ENCODE measurements at regions not wholly inside any gene's neighbourhood (a gene's known extent, or its start where the extent isn't known, plus 50 kb on each side); places are given as distances from the start of the nearest gene placed in this dataset.
A peak's percentile ranks its signal among the peaks of the same experiment; 100 is the strongest.

DNA sequence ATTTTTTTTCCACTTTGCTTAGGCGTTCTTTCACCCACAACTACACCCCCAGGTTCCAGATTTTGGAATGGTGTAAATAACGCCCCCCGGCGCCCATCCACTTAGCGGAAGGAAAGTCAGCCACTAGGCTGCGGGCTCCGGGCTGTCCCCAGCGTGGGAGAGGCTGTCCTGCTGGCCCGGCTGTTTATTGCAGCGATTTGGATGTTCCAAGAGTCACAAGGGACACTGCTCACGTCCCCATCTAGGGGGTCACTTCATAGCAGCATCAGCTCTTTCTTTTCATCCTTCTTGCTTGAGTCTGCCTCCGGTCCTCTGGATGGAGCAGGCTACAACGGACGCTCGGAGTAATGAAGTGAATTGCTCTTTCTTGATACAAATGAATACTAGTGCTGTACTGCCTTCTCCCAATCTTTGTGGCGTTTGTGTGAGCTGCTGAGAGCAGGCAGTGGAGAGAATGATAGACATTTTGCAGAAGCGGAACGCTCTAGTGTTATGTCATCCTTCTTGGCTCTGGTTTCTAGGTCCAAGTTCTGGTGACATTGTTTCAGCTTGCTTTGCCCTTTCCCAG is 50.7 kb upstream of the PAIP2B start:
- ATAC-seq (peak; percentile 80 to 81), DNase-seq (peak; percentile 83 to 90)
- peak overlapping the region; percentile 90 to 96 (median 94) for H3K27ac ChIP-seq
- H3K36me3 ChIP-seq, result no peaks in the 10 kb centered on the region
- H3K4me1 ChIP-seq, result peaks cover 39 to 44% of the 10 kb centered on the region in 2 donors
- H3K27me3 ChIP-seq, result no peaks in the 10 kb centered on the region
- in situ Hi-C loops (cut with MboI; ENCODE audit: low sequenced_read_pairs in 4 of 4), result loop anchor here in 1 of 4 donors (5.0 kb wide), 1 partner anchor 40 kb away; no protein-coding TSS in a partner anchor
- no peaks in the 10 kb centered on the region for H3K9me3 ChIP-seq
- peak overlapping the region; percentile 67 to 80 (median 72) for H3K4me3 ChIP-seq
- TF ChIP-seq POLR2A (IDR thresholded peaks at IDR 0.05), result peak; percentile 58 to 66
- TF ChIP-seq CTCF (IDR thresholded peaks at IDR 0.05 in 4 of 5, conservative IDR thresholded peaks at IDR 0.05 in 1 of 5), result peak; percentile 57 to 86 (median 65)
- intact Hi-C loops (cut with DNase I; ENCODE audit: low total_unique reads), result loop anchor here (1.0 to 5.0 kb wide), 2 partner anchors 53 to 175 kb away; partner anchors contain the start of gene DYSF

- intact Hi-C loops (cut with DNase I; ENCODE audit: low total_unique reads), result loop anchor here (1.0 to 5.0 kb wide), 2 partner anchors 53 to 175 kb away; partner anchors contain the start of gene DYSF
- H3K36me3 ChIP-seq, result no peaks in the 10 kb centered on the region
- peaks cover 34 to 39% of the 10 kb centered on the region in 2 donors for H3K4me1 ChIP-seq
- no peak for DNase-seq
- no peak for TF ChIP-seq CTCF (IDR thresholded peaks at IDR 0.05 in 4 of 5, conservative IDR thresholded peaks at IDR 0.05 in 1 of 5)
- TF ChIP-seq POLR2A (IDR thresholded peaks at IDR 0.05), result no peak
- peak overlapping the region; percentile 90 to 96 (median 94) for H3K27ac ChIP-seq
- no peaks in the 10 kb centered on the region for H3K27me3 ChIP-seq
- in situ Hi-C loops (cut with MboI; ENCODE audit: low sequenced_read_pairs in 4 of 4), result loop anchor here in 1 of 4 donors (5.0 kb wide), 1 partner anchor 40 kb away; no protein-coding TSS in a partner anchor
- ATAC-seq, result peak; percentile 47 to 57
- peak overlapping the region; percentile 67 to 80 (median 72) for H3K4me3 ChIP-seq
- H3K9me3 ChIP-seq, result no peaks in the 10 kb centered on the region
These were observed 50.2 kb upstream of the PAIP2B start for GRCh38 chr2:71277147-71277475.

DNA sequence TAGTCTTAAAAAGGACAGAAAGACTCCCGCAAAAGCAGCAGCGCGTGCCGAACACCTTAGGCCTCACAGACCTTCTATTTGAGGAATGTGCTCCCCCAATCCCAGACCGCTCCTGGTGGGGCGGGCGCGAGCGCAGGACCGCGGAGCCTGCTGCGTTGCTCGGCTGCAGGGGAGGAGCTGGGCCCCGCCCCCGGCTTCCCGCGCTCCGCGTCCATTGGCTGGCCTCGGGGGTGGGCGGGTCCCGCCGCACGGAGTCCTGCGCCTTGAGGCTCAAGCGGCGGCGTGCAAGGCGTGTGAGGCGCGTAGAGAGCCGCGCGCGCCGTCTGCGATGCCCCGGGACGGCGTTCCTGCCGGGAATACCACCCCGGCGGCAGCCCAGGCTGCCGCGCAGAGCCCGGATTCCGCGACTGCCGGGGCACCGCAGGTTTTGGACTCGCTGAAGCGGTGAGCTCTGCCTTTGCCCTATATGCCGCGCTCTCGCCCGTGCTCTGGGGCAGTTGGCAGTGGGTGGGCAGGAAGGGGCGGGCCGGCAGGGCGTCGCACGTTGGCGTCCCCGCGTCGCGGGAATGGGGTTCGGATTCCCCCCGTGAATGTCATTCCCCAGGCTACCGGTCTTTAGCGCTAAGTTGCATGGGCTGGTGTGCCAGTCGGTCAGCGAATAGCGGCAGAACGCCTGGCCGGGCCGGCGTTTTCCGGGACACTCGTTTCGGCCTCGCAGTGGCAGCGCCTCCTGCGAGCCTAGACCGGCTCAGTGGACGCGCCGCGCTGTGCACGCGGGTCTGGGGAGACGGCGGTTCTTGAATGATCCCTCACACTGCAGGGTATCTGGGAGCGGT is 49.6 kb upstream of the PAIP2B start:
- peak overlapping the region; percentile 67 to 80 (median 72) for H3K4me3 ChIP-seq
- TF ChIP-seq POLR2A (IDR thresholded peaks at IDR 0.05) (peak; percentile 96 to 99), CTCF (IDR thresholded peaks at IDR 0.05 in 4 of 5, conservative IDR thresholded peaks at IDR 0.05 in 1 of 5) (peak in 2 of 5 experiments; percentile 11 to 20)
- no peaks in the 10 kb centered on the region for H3K27me3 ChIP-seq
- H3K9me3 ChIP-seq, result no peaks in the 10 kb centered on the region
- no peaks in the 10 kb centered on the region for H3K36me3 ChIP-seq
- ATAC-seq (peak; percentile 73), DNase-seq (peak; percentile 84 to 90)
- in situ Hi-C loops (cut with MboI; ENCODE audit: low sequenced_read_pairs in 4 of 4) (loop anchor here in 1 of 4 donors (5.0 kb wide), 1 partner anchor 39 kb away; no protein-coding TSS in a partner anchor), intact Hi-C loops (cut with DNase I; ENCODE audit: low total_unique reads) (loop anchor here (1.0 to 5.0 kb wide), 5 partner anchors 15 to 176 kb away; partner anchors contain the start of genes DYSF, PAIP2B and ZNF638)
- peak overlapping the region; percentile 90 to 96 (median 94) for H3K27ac ChIP-seq
- peaks cover 28 to 33% of the 10 kb centered on the region in 2 donors for H3K4me1 ChIP-seq

Data from gastrocnemius medialis (tissue), 4 donors.